Smooth muscle cell (in vitro differentiated cells): ENCODE measurements at regions not wholly inside any gene's neighbourhood (a gene's known extent, or its start where the extent isn't known, plus 50 kb on each side); places are given as distances from the start of the nearest gene placed in this dataset.

Experiments used
- DNase-seq: peaks from one replicate; lab custom pipeline; 2025; ENCODE audit not compliant: unreplicated experiment; lab: John Stamatoyannopoulos, UW
- H2AFZ ChIP-seq: fragments of 200-600 bp; sonication (generic); 2 replicates; pipeline ENCODE4 v1.6.0; 2016; ENCODE audit warnings: antibody characterized with exemption, low read depth, mild to moderate bottlenecking
- H3F3A ChIP-seq: fragments of 200-600 bp; sonication (generic); 2 replicates; pipeline ENCODE4 v1.6.0; 2017; ENCODE audit warnings: antibody characterized with exemption, low read depth
- H3K27ac ChIP-seq: fragments of 200-600 bp; sonication (generic); 2 replicates; pipeline ENCODE4 v1.5.1; 2016; ENCODE audit warnings: low read depth, mild to moderate bottlenecking
- H3K27me3 ChIP-seq: fragments of 200-600 bp; sonication (generic); 2 replicates; pipeline ENCODE4 v1.6.1; 2016; ENCODE audit warnings: low read depth, mild to moderate bottlenecking
- H3K36me3 ChIP-seq: fragments of 200-600 bp; sonication (generic); 2 replicates; pipeline ENCODE4 v1.5.1; 2016; ENCODE audit warnings: low read depth
- H3K4me1 ChIP-seq: fragments of 200-600 bp; sonication (generic); 2 replicates; pipeline ENCODE4 v1.5.1; 2016; ENCODE audit warnings: low read depth
- H3K4me2 ChIP-seq: fragments of 200-600 bp; sonication (generic); 2 replicates; pipeline ENCODE4 v1.6.0; 2016; ENCODE audit warnings: mild to moderate bottlenecking
- H3K4me3 ChIP-seq: fragments of 200-600 bp; sonication (generic); 2 replicates; pipeline ENCODE4 v1.5.1; 2016; ENCODE audit warnings: mild to moderate bottlenecking
- H3K79me2 ChIP-seq: fragments of 200-600 bp; sonication (generic); 2 replicates; pipeline ENCODE4 v1.6.0; 2016; ENCODE audit warnings: low read depth, mild to moderate bottlenecking
- H3K9ac ChIP-seq: fragments of 200-600 bp; sonication (generic); 2 replicates; pipeline ENCODE4 v1.6.0; 2016; ENCODE audit warnings: low read depth
- H3K9me3 ChIP-seq: fragments of 200-600 bp; sonication (generic); replicated peaks from 2 replicates; pipeline ENCODE4 v1.5.1; 2016; ENCODE audit warnings: low read depth
- H4K20me1 ChIP-seq: fragments of 200-600 bp; sonication (generic); 2 replicates; pipeline ENCODE4 v1.6.0; 2016; ENCODE audit warnings: low read depth
- CTCF ChIP-seq: fragments of 200-600 bp; sonication (generic); IDR thresholded peaks from 2 replicates; pipeline ENCODE4 v1.5.1; 2017; ENCODE audit warnings: borderline replicate concordance, mild to moderate bottlenecking, antibody characterized with exemption; ENCODE audit not compliant: insufficient read depth, poor library complexity, severe bottlenecking
- WGBS: methylation state at CpG from one replicate; pipeline ENCODE4 v1.1.7; 2016; ENCODE audit warnings: low lambda C conversion rate; 5-methylcytosine and 5-hydroxymethylcytosine counted together

DNA sequence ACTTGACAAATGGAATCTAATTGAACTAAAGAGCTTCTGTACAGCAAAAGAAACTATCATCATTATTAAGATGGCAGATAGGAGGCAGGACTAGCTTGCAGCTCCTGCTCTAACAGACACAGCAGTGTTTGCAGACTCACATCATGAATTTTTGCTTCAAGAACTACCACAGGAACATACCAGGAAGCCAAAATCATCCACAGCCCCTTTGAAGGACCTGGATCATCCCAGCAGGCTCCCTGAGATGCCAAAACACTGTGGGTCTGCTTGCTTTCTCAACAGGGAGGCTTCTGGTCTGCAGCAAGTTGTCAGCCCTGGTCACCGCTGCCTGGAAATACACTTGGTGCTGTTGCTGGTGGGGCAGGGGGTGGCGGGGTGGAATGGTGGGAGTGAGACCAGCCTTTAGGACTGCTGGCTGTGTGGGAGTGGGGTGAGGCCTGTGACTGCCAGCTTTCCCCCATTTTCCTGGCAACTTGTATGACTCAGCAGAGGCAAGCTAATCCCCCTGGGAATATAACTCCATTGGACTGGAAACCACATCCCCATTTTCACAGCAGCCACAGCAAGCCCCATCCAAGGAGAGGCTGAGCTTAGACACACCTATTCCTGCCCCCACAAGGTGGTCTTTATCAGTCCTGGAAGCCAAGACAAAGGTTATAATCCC lies 533.8 kb upstream of the CYLC2 start:
- no peaks in the 10 kb centered on the region for H3F3A ChIP-seq
- H3K9me3 ChIP-seq, result no peaks in the 10 kb centered on the region
- no peak overlapping the region for H2AFZ ChIP-seq
- H3K4me1 ChIP-seq, result no peaks in the 10 kb centered on the region
- 74% methylated on average over 2 of the region's 2 CpGs for WGBS
- H3K36me3 ChIP-seq, result no peaks in the 10 kb centered on the region
- no peak for TF ChIP-seq CTCF
- H4K20me1 ChIP-seq, result no peaks in the 10 kb centered on the region
- no peak overlapping the region for H3K27ac ChIP-seq
- H3K4me2 ChIP-seq, result no peak overlapping the region
- H3K27me3 ChIP-seq, result no peaks in the 10 kb centered on the region
- no peak overlapping the region for H3K4me3 ChIP-seq
- H3K9ac ChIP-seq, result no peak overlapping the region
- H3K79me2 ChIP-seq, result no peaks in the 10 kb centered on the region
- no peak for DNase-seq

DNA sequence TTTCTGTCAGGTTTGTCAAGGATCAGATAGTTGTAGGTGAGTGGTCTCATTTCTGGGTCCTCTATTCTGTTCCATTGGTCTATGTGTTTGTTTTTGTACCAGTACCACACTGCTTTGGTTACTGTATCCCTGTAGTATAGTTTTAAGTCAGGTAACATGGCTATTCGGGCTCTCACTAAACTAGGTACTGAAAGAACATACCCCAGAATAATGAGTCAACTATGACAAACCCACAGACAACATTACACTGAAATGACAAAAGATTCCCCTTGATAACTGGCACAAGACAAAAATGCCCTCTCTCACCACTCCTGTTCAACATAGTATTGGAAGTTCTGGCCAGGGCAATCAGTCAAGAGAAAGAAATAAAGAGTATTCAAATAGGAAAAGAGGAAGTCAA lies 535.3 kb upstream of the CYLC2 start:
- Histone ChIP-seq H3K27ac (no peak overlapping the region), H3K4me3 (no peak overlapping the region), H3K4me1 (no peaks in the 10 kb centered on the region), H3K27me3 (no peaks in the 10 kb centered on the region), H3K36me3 (no peaks in the 10 kb centered on the region), H3F3A (no peaks in the 10 kb centered on the region), H2AFZ (no peak overlapping the region), H4K20me1 (no peaks in the 10 kb centered on the region), H3K79me2 (no peaks in the 10 kb centered on the region), H3K4me2 (no peak overlapping the region), H3K9ac (no peak overlapping the region), H3K9me3 (no peaks in the 10 kb centered on the region)
- WGBS, result 74% methylated on average over 1 of the region's 1 CpG
- no peak for DNase-seq
- no peak for TF ChIP-seq CTCF

- TF ChIP-seq CTCF, result no peak
- Histone ChIP-seq H3K27ac (no peak overlapping the region), H3K36me3 (no peaks in the 10 kb centered on the region), H3K27me3 (no peaks in the 10 kb centered on the region), H2AFZ (no peak overlapping the region), H4K20me1 (no peaks in the 10 kb centered on the region), H3K79me2 (no peaks in the 10 kb centered on the region), H3K4me3 (no peak overlapping the region), H3K9me3 (no peaks in the 10 kb centered on the region), H3K4me1 (no peaks in the 10 kb centered on the region), H3K4me2 (no peak overlapping the region), H3F3A (no peaks in the 10 kb centered on the region), H3K9ac (no peak overlapping the region)
- 90% methylated on average over 1 of the region's 1 CpG for WGBS
- DNase-seq, result no peak
Observed at GRCh38 chr9:102456562-102456961, 538.6 kb upstream of the CYLC2 start.

DNA sequence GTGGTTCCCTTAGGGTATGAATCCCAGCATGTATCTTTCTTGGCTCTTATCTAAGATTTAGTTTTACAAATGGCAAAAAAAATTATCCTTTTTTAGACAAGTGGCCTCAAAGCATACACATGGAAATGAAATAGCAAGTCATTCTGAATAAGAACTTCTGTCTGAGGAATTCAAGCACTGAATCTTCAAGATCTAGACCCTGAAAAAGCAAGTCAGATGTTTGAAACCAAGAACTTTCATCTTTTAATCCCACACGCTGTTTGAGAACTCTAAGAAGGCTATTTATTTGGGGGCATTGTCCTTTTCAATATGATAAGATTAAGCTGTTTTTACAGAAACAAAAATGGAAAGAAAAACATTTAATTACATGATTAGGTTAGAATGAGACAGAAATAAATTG lies 549.2 kb upstream of the CYLC2 start:
- Histone ChIP-seq H2AFZ (no peak overlapping the region), H4K20me1 (no peaks in the 10 kb centered on the region), H3K36me3 (no peaks in the 10 kb centered on the region), H3K79me2 (no peaks in the 10 kb centered on the region), H3K4me2 (no peak overlapping the region), H3F3A (no peaks in the 10 kb centered on the region), H3K27me3 (no peaks in the 10 kb centered on the region), H3K27ac (no peak overlapping the region), H3K4me1 (no peaks in the 10 kb centered on the region), H3K9ac (no peak overlapping the region), H3K9me3 (no peaks in the 10 kb centered on the region), H3K4me3 (no peak overlapping the region)
- no peak for TF ChIP-seq CTCF
- no peak for DNase-seq
- 68% methylated on average over 1 of the region's 1 CpG for WGBS
